Uterus (tissue), 2 donors: ENCODE measurements at regions not wholly inside any gene's neighbourhood (a gene's known extent, or its start where the extent isn't known, plus 50 kb on each side); places are given as distances from the start of the nearest gene placed in this dataset.

Experiments
- CTCF ChIP-seq, 4 experiments: fragments of 200-600 bp in 2 of 4; fragments of 450-650 bp in 2 of 4; sonication (generic) in 2 of 4; IDR thresholded peaks; one replicate each; pipeline ENCODE4 v1.5.1; 2016 to 2019; ENCODE audit warnings: antibody characterized with exemption in 4 of 4, mild to moderate bottlenecking in 2 of 4, moderate library complexity in 1 of 4
- POLR2A ChIP-seq, 2 donors: fragments of 450-650 bp; IDR thresholded peaks; one replicate each; pipeline ENCODE4 v1.6.1; 2016; ENCODE audit warnings: antibody characterized with exemption in 2 of 2, mild to moderate bottlenecking in 1 of 2, moderate library complexity in 1 of 2

GRCh38 chr4:75289914-75290582 lies 224.2 kb downstream of the RCHY1 start:
- no peak for TF ChIP-seq POLR2A (IDR thresholded peaks at IDR 0.05)
- TF ChIP-seq CTCF (IDR thresholded peaks at IDR 0.05), result peak in 2 of 4 experiments; percentile 11 to 29
